Upper lobe of right lung (tissue), 1 donor: ENCODE measurements at regions not wholly inside any gene's neighbourhood (a gene's known extent, or its start where the extent isn't known, plus 50 kb on each side); places are given as distances from the start of the nearest gene placed in this dataset.

Experiments used
- ATAC-seq: fragments of 200-7000 bp; cut with Tn5 transposase; one replicate; pipeline ENCODE4 v1.9.1; 2020; ENCODE audit warnings: mild to moderate bottlenecking, moderate library complexity
- DNase-seq: peaks from one replicate; pipeline ENCODE4 v3.0.0-alpha.2; 2020
- H3K27ac ChIP-seq: fragments of 200-600 bp; one replicate; pipeline ENCODE4 v1.8.0; 2022
- H3K27me3 ChIP-seq: fragments of 200-600 bp; one replicate; pipeline ENCODE4 v1.8.0; 2022; ENCODE audit warnings: mild to moderate bottlenecking
- H3K36me3 ChIP-seq: fragments of 200-600 bp; one replicate; pipeline ENCODE4 v1.8.0; 2022
- H3K4me1 ChIP-seq: fragments of 200-600 bp; one replicate; pipeline ENCODE4 v1.8.0; 2022
- H3K4me3 ChIP-seq: fragments of 200-600 bp; one replicate; pipeline ENCODE4 v1.8.0; 2022; ENCODE audit warnings: mild to moderate bottlenecking
- H3K9me3 ChIP-seq: fragments of 200-600 bp; one replicate; pipeline ENCODE4 v1.8.0; 2022
- CTCF ChIP-seq: fragments of 200-600 bp; IDR thresholded peaks from one replicate; pipeline ENCODE4 v1.8.0; 2022; ENCODE audit warnings: antibody characterized with exemption
- intact Hi-C: fragments of 100-400 bp; cut with DNase I; formaldehyde crosslinking; loops from one replicate; pipeline ENCODE4 v1.11.0; 2022
- donor health status: DM: no; HTN: yes; CAD: no; lungs with severe emphysema.

GRCh38 chrX:42934020-42934726 is 156.2 kb upstream of the PPP1R2C start:
- no peak for TF ChIP-seq CTCF
- Histone ChIP-seq H3K36me3 (no peaks in the 10 kb centered on the region), H3K4me3 (no peak overlapping the region), H3K27me3 (no peaks in the 10 kb centered on the region), H3K27ac (no peak overlapping the region), H3K9me3 (no peaks in the 10 kb centered on the region), H3K4me1 (no peaks in the 10 kb centered on the region)
- DNase-seq = no peak
- ATAC-seq = no peak
- intact Hi-C loops = no loop called here

GRCh38 chrX:42941671-42942070 is 163.7 kb upstream of the PPP1R2C start:
- H3K9me3 ChIP-seq = no peaks in the 10 kb centered on the region
- H3K27me3 ChIP-seq = no peaks in the 10 kb centered on the region
- H3K4me3 ChIP-seq = no peak overlapping the region
- H3K4me1 ChIP-seq = no peaks in the 10 kb centered on the region
- no peak for ATAC-seq
- no peaks in the 10 kb centered on the region for H3K36me3 ChIP-seq
- intact Hi-C loops = no loop called here
- TF ChIP-seq CTCF = no peak
- H3K27ac ChIP-seq = no peak overlapping the region
- DNase-seq = no peak

GRCh38 chrX:42943051-42943974 is 165.3 kb upstream of the PPP1R2C start:
- no peak for DNase-seq
- TF ChIP-seq CTCF = no peak
- Histone ChIP-seq H3K4me1 (no peaks in the 10 kb centered on the region), H3K27me3 (no peaks in the 10 kb centered on the region), H3K36me3 (no peaks in the 10 kb centered on the region), H3K27ac (no peak overlapping the region), H3K9me3 (no peaks in the 10 kb centered on the region), H3K4me3 (no peak overlapping the region)
- ATAC-seq = no peak
- intact Hi-C loops = no loop called here

GRCh38 chrX:42944381-42944998 is 166.5 kb upstream of the PPP1R2C start:
- Histone ChIP-seq H3K36me3 (no peaks in the 10 kb centered on the region), H3K27ac (no peak overlapping the region), H3K9me3 (no peaks in the 10 kb centered on the region), H3K4me3 (no peak overlapping the region), H3K27me3 (no peaks in the 10 kb centered on the region), H3K4me1 (no peaks in the 10 kb centered on the region)
- intact Hi-C loops = no loop called here
- no peak for TF ChIP-seq CTCF
- DNase-seq (no peak), ATAC-seq (no peak)

GRCh38 chrX:42946544-42947194 is 168.7 kb upstream of the PPP1R2C start:
- Histone ChIP-seq H3K27ac (no peak overlapping the region), H3K4me3 (no peak overlapping the region), H3K9me3 (no peaks in the 10 kb centered on the region), H3K36me3 (no peaks in the 10 kb centered on the region), H3K27me3 (no peaks in the 10 kb centered on the region), H3K4me1 (no peaks in the 10 kb centered on the region)
- intact Hi-C loops = no loop called here
- no peak for DNase-seq
- no peak for TF ChIP-seq CTCF
- no peak for ATAC-seq
